ENCODE measurements at regions not wholly inside any gene's neighbourhood (a gene's known extent, or its start where the extent isn't known, plus 50 kb on each side); places are given as distances from the start of the nearest gene placed in this dataset.

GRCh38 chr2:136247204-136247950 lies 129.4 kb upstream of the CXCR4 start:
- DNase-seq (ENCODE audit: low read depth in 3 of 3, low spot score in 1 of 3) = no peak

GRCh38 chr2:136246086-136246669 lies 128.2 kb upstream of the CXCR4 start:
- DNase-seq (ENCODE audit: low read depth in 3 of 3, low spot score in 1 of 3) = no peak

- DNase-seq (ENCODE audit: low read depth in 3 of 3, low spot score in 1 of 3) = no peak
Observed at GRCh38 chr2:136245211-136245610, 127.3 kb upstream of the CXCR4 start.

GRCh38 chr2:136244536-136244885 lies 126.6 kb upstream of the CXCR4 start:
- DNase-seq (ENCODE audit: low read depth in 3 of 3, low spot score in 1 of 3) = no peak

GRCh38 chr2:136243638-136244535 lies 125.9 kb upstream of the CXCR4 start:
- no peak for DNase-seq (ENCODE audit: low read depth in 3 of 3, low spot score in 1 of 3)

- DNase-seq (ENCODE audit: low read depth in 3 of 3, low spot score in 1 of 3) = peak in 2 of 3 donors; percentile 9 to 27
Observed at GRCh38 chr2:136242687-136243277, 124.8 kb upstream of the CXCR4 start.

GRCh38 chr2:136242100-136242499 lies 124.2 kb upstream of the CXCR4 start:
- no peak for DNase-seq (ENCODE audit: low read depth in 3 of 3, low spot score in 1 of 3)

GRCh38 chr2:136239079-136239685 lies 121.2 kb upstream of the CXCR4 start:
- DNase-seq (ENCODE audit: low read depth in 3 of 3, low spot score in 1 of 3) = no peak

- peak in 1 of 3 donors; percentile 22 for DNase-seq (ENCODE audit: low read depth in 3 of 3, low spot score in 1 of 3)
Observed at GRCh38 chr2:136238286-136239078, 120.5 kb upstream of the CXCR4 start.

GRCh38 chr2:136236019-136236418 lies 118.1 kb upstream of the CXCR4 start:
- DNase-seq (ENCODE audit: low read depth in 3 of 3, low spot score in 1 of 3) = no peak

- no peak for DNase-seq (ENCODE audit: low read depth in 3 of 3, low spot score in 1 of 3)
Observed at GRCh38 chr2:136235546-136235945, 117.6 kb upstream of the CXCR4 start.

GRCh38 chr2:136234261-136234660 lies 116.3 kb upstream of the CXCR4 start:
- DNase-seq (ENCODE audit: low read depth in 3 of 3, low spot score in 1 of 3) = no peak

- DNase-seq (ENCODE audit: low read depth in 3 of 3, low spot score in 1 of 3) = no peak
Observed at GRCh38 chr2:136233298-136233697, 115.3 kb upstream of the CXCR4 start.

- DNase-seq (ENCODE audit: low read depth in 3 of 3, low spot score in 1 of 3) = no peak
Observed at GRCh38 chr2:136232456-136233172, 114.7 kb upstream of the CXCR4 start.

- no peak for DNase-seq (ENCODE audit: low read depth in 3 of 3, low spot score in 1 of 3)
Observed at GRCh38 chr2:136230464-136230863, 112.5 kb upstream of the CXCR4 start.

- DNase-seq (ENCODE audit: low read depth in 3 of 3, low spot score in 1 of 3) = no peak
Observed at GRCh38 chr2:136226903-136227302, 109.0 kb upstream of the CXCR4 start.

GRCh38 chr2:136225950-136226835 lies 108.2 kb upstream of the CXCR4 start:
- no peak for DNase-seq (ENCODE audit: low read depth in 3 of 3, low spot score in 1 of 3)

GRCh38 chr2:136223274-136223673 lies 105.3 kb upstream of the CXCR4 start:
- no peak for DNase-seq (ENCODE audit: low read depth in 3 of 3, low spot score in 1 of 3)

GRCh38 chr2:136222862-136223261 lies 104.9 kb upstream of the CXCR4 start:
- no peak for DNase-seq (ENCODE audit: low read depth in 3 of 3, low spot score in 1 of 3)
